ENCODE measurements at regions not wholly inside any gene's neighbourhood (a gene's known extent, or its start where the extent isn't known, plus 50 kb on each side); places are given as distances from the start of the nearest gene placed in this dataset.

- no peak for TF ChIP-seq CTCF (IDR thresholded peaks at IDR 0.05; ENCODE audit: insufficient read depth, low read length)
- no peak for TF ChIP-seq REST (IDR thresholded peaks at IDR 0.05; ENCODE audit: insufficient replicate concordance, low read depth)
- TF ChIP-seq POLR2AphosphoS5 (IDR thresholded peaks at IDR 0.05; ENCODE audit: low read depth) = no peak
- no peak for TF ChIP-seq GABPA (IDR thresholded peaks at IDR 0.05; ENCODE audit: low read depth)
Measured at GRCh38 chr10:33975481-33975880, 641.0 kb upstream of the NRP1 start.

All from HL-60 (cell line).